Heart left ventricle (tissue), 13 donors: ENCODE measurements at regions not wholly inside any gene's neighbourhood (a gene's known extent, or its start where the extent isn't known, plus 50 kb on each side); places are given as distances from the start of the nearest gene placed in this dataset.

Experiments used
- CTCF ChIP-seq, 12 donors: fragments of 200-600 bp; sonication (generic) in 4 of 12; IDR thresholded peaks; one replicate each; pipeline versions ENCODE4 v1.5.0 to v1.8.0; 2018 to 2022; ENCODE audit warnings: antibody characterized with exemption in 12 of 12, mild to moderate bottlenecking in 5 of 12
- POLR2A ChIP-seq, 2 donors: fragments of 450-650 bp; IDR thresholded peaks; one replicate each; pipeline ENCODE4 v1.6.1; 2017; ENCODE audit warnings: antibody characterized with exemption in 2 of 2, mild to moderate bottlenecking in 2 of 2, moderate library complexity in 2 of 2
- donor health status: ischemic (EF 13 %, LVEDD 7.1; RV severe dilation, severe dysfunction).
- donor health status: DM: no; HTN: yes; CAD: no.
- donor health status: DM: no; HTN: no; CAD: no.
- donor health status: ischemic (EF 25% LVEDD 6.9; RV normal size, moderate dysfunction).
- donor health status: ischemic (EF 25% LVEDD 5.7; RV mildly dilated, moderate dysfunction).
- donor health status: ischemic (EF 35%, LVEDD 5.7; RV mildly dilated, moderate dysfunction).
- donor health status: nonischemic (EF 11% LVEDD 7.7; RV severe dilation, severe dysfunction).
- donor health status: DM: yes; HTN: yes; CAD: no.
- donor health status: PGD.
- donor health status: ischemic (EF 29% LVEDD 5.4; RV normal size, mild dysfunction).
- donor health status: nonischemic (EF 23%, LVEDD 6.1; RV moderate dilation, normal function).

GRCh38 chr2:58651930-58652329 is 410.8 kb upstream of the FANCL start:
- TF ChIP-seq CTCF (IDR thresholded peaks at IDR 0.05) = no peak
- TF ChIP-seq POLR2A (IDR thresholded peaks at IDR 0.05) = no peak
